ENCODE measurements at regions not wholly inside any gene's neighbourhood (a gene's known extent, or its start where the extent isn't known, plus 50 kb on each side); places are given as distances from the start of the nearest gene placed in this dataset.

DNA sequence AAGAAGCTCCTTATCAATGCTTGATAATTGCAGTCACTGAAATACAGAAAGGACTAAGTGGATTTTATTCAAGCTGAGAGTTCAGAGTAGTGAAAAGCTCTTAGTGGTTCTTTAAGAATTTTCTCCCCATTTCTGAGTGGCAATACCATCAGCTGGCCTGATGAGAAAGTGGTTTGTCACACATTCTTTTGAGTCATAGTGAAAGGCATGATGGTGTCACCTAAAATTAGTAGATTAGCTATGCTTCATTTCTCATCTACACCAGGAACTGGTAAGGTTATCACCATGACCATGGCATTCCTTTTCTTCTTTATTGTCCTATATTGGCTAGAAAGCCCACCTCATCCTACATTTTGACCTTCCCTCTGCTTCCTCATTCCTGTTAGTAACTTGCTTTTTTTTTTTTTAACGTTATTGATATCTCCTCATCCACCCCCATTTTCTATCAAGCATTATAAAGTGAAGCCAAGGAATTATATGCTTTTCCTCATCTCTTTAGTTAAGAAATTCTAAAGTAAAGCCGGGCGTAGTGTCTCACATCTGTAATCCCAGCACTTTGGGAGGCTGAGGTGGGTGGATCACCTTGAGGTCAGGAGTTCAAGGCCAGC lies 67.4 kb upstream of the LOC128125822 start:
- TF ChIP-seq, protein P1, sequence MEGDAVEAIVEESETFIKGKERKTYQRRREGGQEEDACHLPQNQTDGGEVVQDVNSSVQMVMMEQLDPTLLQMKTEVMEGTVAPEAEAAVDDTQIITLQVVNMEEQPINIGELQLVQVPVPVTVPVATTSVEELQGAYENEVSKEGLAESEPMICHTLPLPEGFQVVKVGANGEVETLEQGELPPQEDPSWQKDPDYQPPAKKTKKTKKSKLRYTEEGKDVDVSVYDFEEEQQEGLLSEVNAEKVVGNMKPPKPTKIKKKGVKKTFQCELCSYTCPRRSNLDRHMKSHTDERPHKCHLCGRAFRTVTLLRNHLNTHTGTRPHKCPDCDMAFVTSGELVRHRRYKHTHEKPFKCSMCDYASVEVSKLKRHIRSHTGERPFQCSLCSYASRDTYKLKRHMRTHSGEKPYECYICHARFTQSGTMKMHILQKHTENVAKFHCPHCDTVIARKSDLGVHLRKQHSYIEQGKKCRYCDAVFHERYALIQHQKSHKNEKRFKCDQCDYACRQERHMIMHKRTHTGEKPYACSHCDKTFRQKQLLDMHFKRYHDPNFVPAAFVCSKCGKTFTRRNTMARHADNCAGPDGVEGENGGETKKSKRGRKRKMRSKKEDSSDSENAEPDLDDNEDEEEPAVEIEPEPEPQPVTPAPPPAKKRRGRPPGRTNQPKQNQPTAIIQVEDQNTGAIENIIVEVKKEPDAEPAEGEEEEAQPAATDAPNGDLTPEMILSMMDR (IDR thresholded peaks at IDR 0.05), result no peak
- TF ChIP-seq EZH2phosphoT487 (IDR thresholded peaks at IDR 0.05), result no peak
- no peak for TF ChIP-seq EZH2 (IDR thresholded peaks at IDR 0.05)

All from neural progenitor cell (in vitro differentiated cells).